Stimulated activated CD4-positive, alpha-beta T cell treated with anti-CD3 and anti-CD28 coated beads, Interleukin-1b, Interleukin-23, amount 100 ng/mL, for 24 hours (primary cell): ENCODE measurements at regions not wholly inside any gene's neighbourhood (a gene's known extent, or its start where the extent isn't known, plus 50 kb on each side); places are given as distances from the start of the nearest gene placed in this dataset.
"Not testable (repeated sequence)": the region's sequence is repeated elsewhere in the genome, so short reads cannot be mapped to it uniquely, and the experiment has no call there.

Experiments
- DNase-seq, 4 experiments: peaks; one replicate each; pipeline ENCODE4 v3.0.0-alpha.2; 2020; ENCODE audit warnings: low read depth in 4 of 4, low spot score in 1 of 4

GRCh38 chr12:97790281-97790680, 327.7 kb downstream of the RMST start:
- no peak for DNase-seq

GRCh38 chr12:97797473-97797872, 334.9 kb downstream of the RMST start:
- no peak for DNase-seq

GRCh38 chr12:97800561-97800960, 338.0 kb downstream of the RMST start:
- no peak for DNase-seq

DNA sequence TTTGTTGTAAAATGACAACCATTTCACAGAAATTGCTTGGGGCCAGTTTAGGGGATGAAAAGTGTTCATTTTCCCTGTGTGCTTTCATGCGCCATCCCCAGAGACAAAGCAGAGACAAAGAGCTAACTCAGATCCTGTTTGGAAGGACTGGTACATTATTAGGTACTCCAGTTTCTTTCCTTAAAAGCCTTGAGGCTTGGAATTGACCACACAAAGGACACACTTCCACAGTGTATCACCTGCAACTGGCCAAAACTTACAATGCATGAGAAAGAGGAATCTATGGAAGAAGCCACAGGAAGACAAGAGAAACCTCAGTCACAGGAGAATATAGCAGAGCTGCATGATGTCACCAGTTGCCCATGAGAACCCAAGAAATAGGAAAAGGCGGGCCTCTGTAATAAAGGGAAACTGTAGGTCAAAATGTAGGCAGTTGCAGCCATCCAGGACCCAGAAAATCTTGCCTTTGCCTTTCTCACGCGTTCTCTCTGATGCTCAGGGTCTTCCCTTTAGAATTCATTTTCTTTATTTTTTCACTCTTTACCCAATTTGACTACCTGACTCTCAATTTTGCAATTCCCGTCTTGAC, 339.0 kb downstream of the RMST start:
- DNase-seq, result no peak

DNA sequence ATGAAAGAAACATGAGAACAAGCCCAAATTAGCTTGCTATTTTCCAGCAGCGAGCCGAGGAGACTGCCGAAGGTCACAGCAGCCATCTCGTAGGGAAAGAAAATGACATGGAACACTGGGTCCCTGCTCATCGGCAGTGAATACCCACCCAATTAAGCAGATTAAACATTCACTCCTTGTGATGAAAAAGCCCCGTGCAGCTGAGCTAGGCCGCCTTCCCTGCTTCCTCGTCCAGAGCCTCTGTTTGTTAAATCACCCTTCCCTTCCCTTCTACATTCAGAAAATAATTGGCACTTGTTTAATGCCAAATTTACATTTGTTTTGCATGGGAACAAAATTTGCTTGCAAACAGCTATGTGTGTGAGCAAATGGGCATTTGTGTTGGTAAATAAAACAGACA, 342.5 kb downstream of the RMST start:
- DNase-seq, result no peak

- no peak for DNase-seq
Observed at GRCh38 chr12:97813301-97813700, 350.7 kb downstream of the RMST start.

DNA sequence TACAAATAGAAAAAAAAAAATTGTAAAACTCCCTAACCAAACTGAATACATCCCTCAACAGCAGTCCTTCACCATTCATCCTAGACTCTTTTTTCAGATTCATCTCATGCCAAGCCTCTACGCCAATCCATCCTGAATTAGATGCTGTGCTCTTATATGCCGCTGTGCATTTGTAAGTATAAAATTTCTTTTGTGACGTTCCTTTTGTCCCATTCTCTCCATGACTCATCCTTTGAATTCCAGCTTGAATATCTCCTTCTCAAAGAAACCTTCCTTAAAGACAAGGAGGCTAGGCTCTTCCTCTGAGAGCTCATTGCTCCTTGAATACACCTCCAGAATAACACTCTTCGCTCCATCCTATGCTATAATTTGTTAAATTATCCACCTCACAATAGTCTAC, 359.2 kb downstream of the RMST start:
- DNase-seq, result no peak

DNA sequence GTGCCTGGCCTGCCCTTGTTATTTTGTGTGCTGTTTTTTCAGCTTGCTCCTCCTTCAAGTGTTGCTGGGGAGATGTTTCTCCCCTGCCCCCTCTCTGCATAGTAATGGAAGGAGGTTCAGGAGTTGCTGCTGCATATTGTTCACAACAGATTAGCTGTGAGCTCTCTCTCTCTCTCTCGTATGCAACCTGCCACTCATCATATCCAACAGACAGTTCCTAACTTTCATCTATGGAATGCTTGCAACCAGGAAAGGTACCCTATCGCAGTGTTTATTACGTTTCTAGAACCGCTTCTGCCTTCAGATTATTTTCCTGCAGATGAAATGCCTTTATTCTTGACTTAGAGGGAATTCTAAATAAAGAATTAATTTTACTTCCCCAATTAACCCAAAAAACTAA, 372.9 kb downstream of the RMST start:
- no peak for DNase-seq

DNA sequence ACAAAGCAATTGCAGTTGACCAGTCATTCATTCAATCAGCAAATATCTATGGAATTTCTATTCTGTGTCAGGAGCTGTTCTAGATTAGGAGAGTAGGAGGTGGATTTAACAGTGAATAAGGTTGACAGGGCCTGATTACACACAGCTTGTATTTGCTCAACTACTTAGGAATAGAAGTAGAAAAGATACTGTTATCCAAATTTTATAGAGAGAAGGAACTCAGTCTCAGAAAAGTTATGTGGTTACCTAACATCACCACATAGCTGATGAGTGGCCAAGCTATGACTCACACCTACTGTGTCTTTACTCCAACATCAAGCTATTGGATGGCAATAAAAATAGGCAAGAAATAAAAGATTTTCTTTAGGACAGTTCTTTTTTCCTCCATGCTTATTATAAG, 374.8 kb downstream of the RMST start:
- no peak for DNase-seq

DNA sequence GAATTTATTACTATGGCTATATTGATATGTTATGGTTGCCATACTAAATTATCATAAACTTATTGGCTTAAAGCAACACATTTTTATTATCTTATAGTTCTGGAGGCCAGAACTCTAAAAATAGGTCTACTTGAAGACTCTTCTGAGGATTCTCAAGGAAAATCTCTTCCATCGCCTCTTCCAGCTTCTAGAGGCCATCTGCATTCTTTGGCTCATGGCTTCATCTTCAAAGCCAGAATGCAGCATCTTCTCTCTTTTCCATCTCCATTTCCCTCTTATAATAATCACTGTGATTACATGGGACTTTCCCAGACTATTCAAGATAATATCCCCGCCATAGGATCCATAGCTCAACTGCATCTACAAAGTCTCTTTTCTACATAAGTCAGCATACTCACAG, 385.4 kb downstream of the RMST start:
- no peak for DNase-seq

DNA sequence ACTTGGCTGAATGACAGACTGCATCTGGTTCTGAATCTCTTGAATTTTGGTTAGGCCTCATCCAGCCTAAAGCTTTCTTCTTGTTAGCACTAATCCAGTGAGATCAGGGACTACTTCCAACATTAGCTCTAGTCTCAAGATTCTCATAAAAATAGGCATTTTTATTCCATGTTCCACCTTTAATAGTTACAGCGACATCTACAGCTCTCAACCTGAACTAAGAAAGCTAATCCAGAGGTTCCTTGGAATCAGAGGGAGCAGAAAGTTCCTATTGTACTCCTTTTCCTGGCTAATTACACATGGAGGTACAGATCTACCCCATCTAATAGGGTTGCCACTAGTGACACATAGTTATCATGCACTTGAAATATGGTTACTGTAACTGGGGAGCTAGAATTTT, 391.9 kb downstream of the RMST start:
- no peak for DNase-seq

- DNase-seq, result no peak
Observed at GRCh38 chr12:97862072-97862471, 399.5 kb downstream of the RMST start.

DNA sequence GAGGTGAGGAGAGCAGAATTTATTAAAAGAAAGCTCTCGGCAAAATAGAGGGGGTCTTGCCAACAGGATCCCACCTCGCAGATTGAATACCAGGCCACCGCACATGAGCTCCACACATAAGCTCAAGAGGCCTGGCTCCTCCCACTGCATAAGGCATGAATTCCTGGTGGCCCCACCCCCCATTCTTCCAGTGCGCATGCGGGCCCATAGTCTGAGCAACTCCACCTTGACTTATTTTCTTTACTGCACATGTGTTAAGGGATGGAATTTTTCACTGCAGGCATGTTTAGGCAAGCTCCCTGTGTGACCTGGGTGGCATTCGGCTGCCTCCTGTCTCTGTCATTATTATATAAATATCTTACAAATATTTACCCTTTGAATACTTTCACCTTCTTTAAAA, 412.5 kb downstream of the RMST start:
- DNase-seq, result no peak

- no peak for DNase-seq
Observed at GRCh38 chr12:97876780-97877179, 414.2 kb downstream of the RMST start.

DNA sequence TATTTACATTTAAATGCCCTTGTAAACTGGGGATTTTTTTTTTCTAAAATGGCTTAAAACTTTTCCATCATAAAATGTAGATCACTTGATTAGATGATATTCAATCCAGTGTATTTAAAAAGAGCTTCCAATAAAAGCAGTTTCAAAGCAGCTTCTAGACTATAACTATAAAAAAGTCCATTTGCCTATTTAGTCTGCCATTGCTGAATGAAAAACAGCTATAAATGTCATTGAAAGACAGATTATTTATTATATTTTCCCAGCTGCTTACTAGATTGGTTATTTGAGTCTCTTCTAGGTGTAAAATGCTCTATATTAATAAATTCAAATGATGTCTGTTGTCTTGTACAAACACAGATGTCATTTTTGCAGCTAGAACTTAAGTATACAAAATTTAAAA, 414.8 kb downstream of the RMST start:
- DNase-seq, result no peak

GRCh38 chr12:97886511-97887176, 424.0 kb downstream of the RMST start:
- DNase-seq, result no peak

DNA sequence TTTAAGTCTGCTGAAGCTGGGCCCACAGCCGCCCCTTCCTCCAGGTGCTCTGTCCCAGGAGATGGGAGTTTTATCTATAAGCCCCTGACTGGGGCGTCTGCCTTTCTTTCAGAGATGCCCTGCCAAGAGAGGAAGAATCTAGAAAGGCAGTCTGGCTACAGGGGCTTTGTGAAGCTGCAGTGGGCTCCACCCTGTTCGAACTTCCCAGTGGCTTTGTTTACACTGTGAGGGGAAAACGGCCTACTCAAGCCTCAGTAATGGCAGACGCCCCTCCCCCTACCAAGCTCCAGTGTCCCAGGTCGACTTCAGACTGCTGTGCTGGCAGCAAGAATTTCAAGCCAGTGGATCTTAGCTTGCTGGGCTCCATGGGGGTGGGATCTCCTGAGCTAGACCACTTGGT, 435.3 kb downstream of the RMST start:
- not testable (repeated sequence) for DNase-seq

DNA sequence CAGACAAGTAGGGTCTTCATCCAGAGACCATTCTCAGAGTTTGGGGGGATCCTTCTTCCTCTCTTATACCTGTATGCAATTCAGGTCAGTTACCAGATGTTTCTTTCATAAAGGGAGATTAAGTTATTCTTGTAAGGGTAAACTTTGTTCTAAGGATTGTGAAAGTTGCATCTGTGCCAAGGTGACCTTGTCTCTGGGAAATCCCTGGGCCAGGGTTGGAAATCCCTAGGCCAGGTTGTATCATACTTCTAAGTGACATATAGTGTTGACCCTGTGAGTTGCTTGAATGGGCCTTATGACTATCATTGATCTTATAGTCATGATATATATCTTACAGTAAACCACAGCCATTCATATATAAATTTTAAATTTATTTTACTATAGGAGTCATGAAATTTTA, 436.9 kb downstream of the RMST start:
- DNase-seq, result no peak

GRCh38 chr12:97899956-97900355, 437.4 kb downstream of the RMST start:
- DNase-seq, result no peak

- DNase-seq, result no peak
Observed at GRCh38 chr12:97903356-97903755, 440.8 kb downstream of the RMST start.

DNA sequence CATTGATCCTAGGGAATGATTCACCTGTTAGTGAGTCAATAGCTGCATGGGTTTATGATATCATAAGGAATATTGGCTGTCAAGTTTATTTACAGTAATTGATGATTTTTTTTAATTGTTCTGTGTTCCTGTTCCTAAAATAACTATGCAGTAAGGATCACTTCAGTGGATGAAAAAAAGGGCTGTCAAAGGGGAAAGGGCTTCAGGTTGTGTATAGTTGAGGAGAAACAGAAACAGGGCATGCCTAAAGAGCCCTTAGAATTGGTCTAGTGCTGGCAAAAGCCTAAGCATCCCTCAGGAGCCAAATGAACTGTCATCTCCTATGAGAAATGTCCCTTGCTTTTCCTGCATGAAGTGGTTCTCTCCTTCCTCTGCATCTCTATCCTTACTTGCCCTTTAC, 444.9 kb downstream of the RMST start:
- no peak for DNase-seq

GRCh38 chr12:97910559-97910958, 448.0 kb downstream of the RMST start:
- no peak for DNase-seq

DNA sequence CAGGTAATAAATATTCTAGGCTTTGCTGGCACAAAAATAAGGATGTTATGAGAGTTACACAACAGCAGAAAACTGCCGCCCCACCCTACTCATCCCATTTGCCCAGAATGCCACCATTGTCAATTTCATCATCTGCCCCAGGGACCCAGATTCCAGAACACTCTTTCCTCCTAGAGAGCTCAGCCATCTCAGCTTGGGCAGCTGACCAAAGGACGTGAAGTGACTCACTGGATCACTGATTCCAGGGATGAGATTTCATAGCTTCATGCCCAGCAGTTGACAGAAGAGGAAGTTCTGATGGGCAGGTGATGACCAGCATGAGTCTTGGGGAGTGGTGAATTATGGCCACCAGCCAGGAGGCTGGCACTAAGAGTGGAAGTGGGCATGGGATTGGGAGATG, 450.3 kb downstream of the RMST start:
- no peak for DNase-seq
